ENCODE measurements at regions not wholly inside any gene's neighbourhood (a gene's known extent, or its start where the extent isn't known, plus 50 kb on each side); places are given as distances from the start of the nearest gene placed in this dataset.
"Not testable (repeated sequence)": the region's sequence is repeated elsewhere in the genome, so short reads cannot be mapped to it uniquely, and the experiment has no call there.

DNA sequence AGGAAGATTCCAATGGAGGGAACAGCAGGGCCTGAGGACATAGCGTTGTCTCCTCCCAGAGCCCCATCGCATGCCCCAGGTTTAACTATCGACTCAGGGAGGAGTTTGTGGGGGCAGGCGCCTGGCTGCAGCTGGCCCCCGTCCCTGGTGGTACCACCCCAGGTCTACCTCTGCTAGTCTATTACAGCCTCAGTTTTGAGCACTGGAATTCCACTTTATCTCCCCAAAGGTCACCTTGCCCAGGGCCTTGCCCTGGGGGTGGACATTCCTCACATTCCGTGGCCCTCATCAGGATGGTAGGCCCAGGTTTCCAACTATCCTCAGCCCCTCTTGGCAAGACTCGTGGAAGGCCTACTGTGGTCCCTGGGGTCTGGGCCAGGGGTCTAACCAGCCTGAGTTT, 65.4 kb upstream of the SSBP3 start:
- DNase-seq (ENCODE audit: extremely low spot score, unreplicated experiment), result no peak
- no peak overlapping the region for H3K4me3 Mint-ChIP-seq
- TF ChIP-seq, protein P1, sequence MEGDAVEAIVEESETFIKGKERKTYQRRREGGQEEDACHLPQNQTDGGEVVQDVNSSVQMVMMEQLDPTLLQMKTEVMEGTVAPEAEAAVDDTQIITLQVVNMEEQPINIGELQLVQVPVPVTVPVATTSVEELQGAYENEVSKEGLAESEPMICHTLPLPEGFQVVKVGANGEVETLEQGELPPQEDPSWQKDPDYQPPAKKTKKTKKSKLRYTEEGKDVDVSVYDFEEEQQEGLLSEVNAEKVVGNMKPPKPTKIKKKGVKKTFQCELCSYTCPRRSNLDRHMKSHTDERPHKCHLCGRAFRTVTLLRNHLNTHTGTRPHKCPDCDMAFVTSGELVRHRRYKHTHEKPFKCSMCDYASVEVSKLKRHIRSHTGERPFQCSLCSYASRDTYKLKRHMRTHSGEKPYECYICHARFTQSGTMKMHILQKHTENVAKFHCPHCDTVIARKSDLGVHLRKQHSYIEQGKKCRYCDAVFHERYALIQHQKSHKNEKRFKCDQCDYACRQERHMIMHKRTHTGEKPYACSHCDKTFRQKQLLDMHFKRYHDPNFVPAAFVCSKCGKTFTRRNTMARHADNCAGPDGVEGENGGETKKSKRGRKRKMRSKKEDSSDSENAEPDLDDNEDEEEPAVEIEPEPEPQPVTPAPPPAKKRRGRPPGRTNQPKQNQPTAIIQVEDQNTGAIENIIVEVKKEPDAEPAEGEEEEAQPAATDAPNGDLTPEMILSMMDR (conservative IDR thresholded peaks at IDR 0.05), result no peak
- no peaks in the 10 kb centered on the region for H3K9me3 Mint-ChIP-seq
- H3K27ac Mint-ChIP-seq, result no peak overlapping the region
- peaks cover 44% of the 10 kb centered on the region for H3K4me1 Mint-ChIP-seq (ENCODE audit: unreplicated experiment)
- H3K36me3 Mint-ChIP-seq, result peaks cover 4% of the 10 kb centered on the region
- H3K27me3 Mint-ChIP-seq, result peaks cover 3% of the 10 kb centered on the region

DNA sequence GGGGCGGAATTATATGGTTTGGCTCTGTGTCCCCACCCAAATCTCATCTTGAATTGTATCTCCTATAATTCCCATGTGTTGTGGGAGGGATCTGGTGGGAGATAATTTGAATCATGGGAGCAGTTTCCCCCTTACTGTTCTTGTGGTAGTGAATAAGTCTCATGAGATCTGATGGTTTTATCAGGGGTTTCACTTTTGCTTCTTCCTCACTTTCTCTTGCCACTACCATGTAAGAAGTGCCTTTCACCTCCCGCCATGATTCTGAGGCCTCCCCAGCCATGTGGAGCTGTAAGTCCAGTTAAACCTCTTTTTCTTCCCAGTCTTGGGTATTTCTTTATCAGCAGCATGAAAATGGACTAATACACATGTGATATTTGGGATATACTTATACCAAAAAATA, 63.2 kb upstream of the SSBP3 start:
- not testable (repeated sequence) for H3K27me3 Mint-ChIP-seq; H3K36me3 Mint-ChIP-seq; H3K27ac Mint-ChIP-seq; DNase-seq (ENCODE audit: extremely low spot score, unreplicated experiment); H3K9me3 Mint-ChIP-seq; H3K4me3 Mint-ChIP-seq
- peaks cover 38% of the 10 kb centered on the region for H3K4me1 Mint-ChIP-seq (ENCODE audit: unreplicated experiment)

DNA sequence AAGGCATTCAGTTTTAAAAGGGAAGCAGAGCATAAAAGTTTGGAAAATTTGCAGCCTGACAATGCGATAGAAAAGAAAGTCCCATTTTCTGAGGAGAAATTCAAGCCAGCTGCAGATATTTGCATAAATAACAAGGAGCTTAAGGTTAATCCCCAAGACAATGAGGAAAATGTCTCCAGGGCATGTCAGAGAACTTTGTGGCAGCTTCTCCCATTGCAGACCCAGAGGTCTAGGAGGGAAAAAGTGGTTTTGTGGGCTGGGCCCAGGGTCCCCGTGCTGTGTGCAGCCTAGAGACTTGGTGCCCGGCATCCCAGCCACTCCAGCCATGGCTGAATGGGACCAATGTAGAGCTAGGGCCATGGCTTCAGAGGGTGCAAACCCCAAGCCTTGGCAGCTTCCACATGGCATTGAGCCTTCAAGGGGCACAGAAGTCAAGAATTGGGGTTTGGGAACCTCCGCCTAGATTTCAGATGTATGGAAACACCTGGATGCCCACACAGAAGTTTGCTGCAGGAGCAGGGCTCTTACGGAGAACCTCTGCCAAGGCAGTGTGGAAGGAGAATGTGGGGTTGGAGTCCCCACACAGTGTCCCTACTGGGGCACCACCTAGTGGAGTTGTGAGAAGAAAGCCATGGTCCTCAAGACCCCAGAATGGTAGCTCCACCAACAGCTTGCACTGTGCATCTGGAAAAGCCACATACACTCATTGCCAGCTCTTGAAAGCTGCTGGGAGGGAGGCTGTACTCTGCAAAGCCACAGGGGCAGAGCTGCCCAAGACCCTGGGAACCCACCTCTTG, 62.3 kb upstream of the SSBP3 start:
- H3K4me1 Mint-ChIP-seq (ENCODE audit: unreplicated experiment), result peaks cover 28% of the 10 kb centered on the region
- H3K27ac Mint-ChIP-seq, H3K27me3 Mint-ChIP-seq: not testable (repeated sequence)

DNA sequence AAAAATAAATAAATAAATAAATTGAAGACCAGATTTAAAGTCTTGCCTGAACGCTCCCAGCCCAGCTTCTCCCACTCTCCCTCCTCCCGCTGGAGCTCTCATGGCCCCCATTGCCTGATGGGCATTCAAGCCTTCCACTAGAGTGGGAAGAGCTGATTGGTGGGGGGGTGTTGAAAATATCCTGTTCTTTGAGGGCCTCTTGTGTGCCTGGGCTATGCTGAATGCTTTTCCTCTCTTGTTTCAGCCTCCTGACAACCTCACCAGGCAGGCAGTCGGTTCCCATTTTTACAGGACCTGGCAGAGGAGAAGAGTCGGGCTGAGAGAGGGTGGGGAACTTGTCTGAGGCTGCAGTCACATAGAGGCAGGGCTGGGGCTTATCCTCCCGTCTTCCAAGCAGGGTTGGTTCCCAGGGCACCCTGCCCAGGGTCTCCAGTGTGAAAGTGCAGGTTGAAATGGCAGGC, 59.2 kb upstream of the SSBP3 start:
- Mint-ChIP-seq H3K4me3 (peak overlapping the region; percentile 64), H3K27ac (peak overlapping the region; percentile 67), H3K4me1 (ENCODE audit: unreplicated experiment) (peaks cover 42% of the 10 kb centered on the region), H3K27me3 (no peaks in the 10 kb centered on the region), H3K9me3 (no peaks in the 10 kb centered on the region), H3K36me3 (peaks cover 4% of the 10 kb centered on the region)
- DNase-seq (ENCODE audit: extremely low spot score, unreplicated experiment), result no peak
- TF ChIP-seq, protein P1 (conservative IDR thresholded peaks at IDR 0.05), result no peak

More for the DNA sequence above, 62.3 kb upstream of the SSBP3 start:
- not testable (repeated sequence) for DNase-seq (ENCODE audit: extremely low spot score, unreplicated experiment); H3K9me3 Mint-ChIP-seq; H3K4me3 Mint-ChIP-seq; H3K36me3 Mint-ChIP-seq

DNA sequence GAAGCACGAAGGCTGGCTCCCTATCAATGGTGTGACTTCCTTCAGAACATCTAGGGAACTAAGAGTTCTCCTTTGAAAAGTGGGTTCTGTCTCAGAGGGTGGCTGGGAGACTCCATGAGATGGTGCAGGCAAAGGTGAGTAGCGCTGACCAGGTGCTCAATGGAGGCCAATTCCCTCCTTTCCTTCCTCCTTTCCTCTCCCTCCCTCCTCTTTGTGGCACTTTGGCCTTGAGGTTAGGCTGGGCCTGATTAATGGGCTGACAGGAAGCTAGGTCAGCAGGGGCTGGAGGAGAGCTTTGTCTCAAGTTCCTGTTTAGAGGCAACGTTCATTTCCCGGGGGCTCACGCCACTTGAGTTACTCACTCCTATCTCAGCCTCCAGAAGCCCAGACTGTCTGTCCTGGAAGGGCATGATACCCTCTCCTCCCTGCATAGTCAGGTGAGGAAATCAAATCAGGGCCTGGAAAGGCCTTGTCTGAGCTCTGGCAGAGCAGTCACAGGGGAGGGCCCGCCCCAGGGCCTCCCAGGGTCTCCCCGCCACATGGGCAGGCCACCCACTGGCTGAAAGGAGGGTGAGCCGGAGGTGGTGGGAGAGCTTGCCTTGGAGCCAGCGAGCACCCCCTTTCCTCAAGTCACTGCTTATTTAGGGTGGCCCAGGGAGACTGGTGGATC, 58.4 kb upstream of the SSBP3 start:
- TF ChIP-seq, protein P1 (conservative IDR thresholded peaks at IDR 0.05), result no peak
- Mint-ChIP-seq H3K9me3 (no peaks in the 10 kb centered on the region), H3K4me1 (ENCODE audit: unreplicated experiment) (peaks cover 49% of the 10 kb centered on the region), H3K36me3 (peaks cover 4% of the 10 kb centered on the region), H3K27me3 (no peaks in the 10 kb centered on the region), H3K4me3 (no peak overlapping the region), H3K27ac (no peak overlapping the region)
- no peak for DNase-seq (ENCODE audit: extremely low spot score, unreplicated experiment)

DNA sequence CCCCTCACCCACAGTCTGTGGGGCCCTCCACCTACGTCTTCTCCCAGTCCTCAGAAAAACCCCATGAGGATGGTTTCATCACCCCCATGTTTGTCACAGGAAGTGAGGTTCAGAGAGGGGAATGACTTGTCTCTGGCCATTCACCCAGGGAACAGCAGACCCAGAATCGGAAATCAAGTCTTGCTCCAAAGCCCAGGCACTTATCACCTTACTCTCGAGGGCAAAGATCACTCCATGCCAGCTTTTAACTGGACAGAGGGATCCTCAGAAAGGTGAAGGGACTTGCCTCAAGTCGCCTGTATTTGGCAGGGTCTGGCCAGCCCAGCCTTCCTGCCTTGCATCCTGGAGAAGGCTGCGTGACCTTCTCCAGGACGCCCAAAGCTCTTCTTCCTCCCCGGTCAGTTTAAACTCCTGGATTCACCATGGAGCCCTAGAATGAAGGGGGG, 57.9 kb upstream of the SSBP3 start:
- TF ChIP-seq, protein P1 (conservative IDR thresholded peaks at IDR 0.05), result no peak
- no peaks in the 10 kb centered on the region for H3K9me3 Mint-ChIP-seq
- DNase-seq (ENCODE audit: extremely low spot score, unreplicated experiment), result no peak
- peaks cover 55% of the 10 kb centered on the region for H3K4me1 Mint-ChIP-seq (ENCODE audit: unreplicated experiment)
- no peak overlapping the region for H3K4me3 Mint-ChIP-seq
- H3K27ac Mint-ChIP-seq, result no peak overlapping the region
- H3K36me3 Mint-ChIP-seq, result peaks cover 4% of the 10 kb centered on the region
- no peaks in the 10 kb centered on the region for H3K27me3 Mint-ChIP-seq
